Nucleus accumbens (tissue), 56 donors: ENCODE measurements at regions not wholly inside any gene's neighbourhood (a gene's known extent, or its start where the extent isn't known, plus 50 kb on each side); places are given as distances from the start of the nearest gene placed in this dataset.

ENCODE experiments used
- DNase-seq, 56 donors: peaks; one replicate each; lab custom pipeline; 2025; lab: John Stamatoyannopoulos, UW

DNA sequence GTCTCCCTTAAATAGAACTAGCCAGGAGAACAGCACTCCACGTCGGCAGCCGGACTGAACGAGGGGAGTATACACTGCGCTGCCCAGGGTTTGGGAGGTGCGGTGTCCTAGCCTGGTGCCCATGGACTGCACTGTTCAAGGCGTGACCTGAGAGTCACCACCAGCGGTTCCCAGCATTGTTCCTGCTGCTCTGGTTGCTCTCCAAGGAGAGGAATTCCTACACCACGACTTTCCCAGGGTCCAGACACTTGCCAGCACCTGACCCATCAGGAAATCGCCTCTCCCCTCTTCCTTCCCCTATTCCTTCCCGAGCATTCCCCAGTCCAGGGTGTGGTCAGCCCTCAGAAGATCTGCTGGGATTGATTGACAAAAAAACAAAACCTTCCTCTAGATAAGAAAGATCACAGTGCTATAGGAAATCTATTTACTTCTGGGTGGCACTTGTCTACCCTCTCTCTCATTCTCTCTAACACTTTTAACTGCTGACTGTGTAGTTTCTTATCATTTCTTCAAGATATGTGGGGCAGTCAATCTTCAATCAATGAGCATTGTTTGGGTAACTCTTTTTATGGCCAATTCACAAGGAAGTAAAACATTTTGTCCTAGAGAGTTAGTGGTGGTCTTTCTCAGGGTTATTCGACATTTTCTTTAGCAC, 297.8 kb upstream of the ACTBL2 start:
- DNase-seq, result no peak

DNA sequence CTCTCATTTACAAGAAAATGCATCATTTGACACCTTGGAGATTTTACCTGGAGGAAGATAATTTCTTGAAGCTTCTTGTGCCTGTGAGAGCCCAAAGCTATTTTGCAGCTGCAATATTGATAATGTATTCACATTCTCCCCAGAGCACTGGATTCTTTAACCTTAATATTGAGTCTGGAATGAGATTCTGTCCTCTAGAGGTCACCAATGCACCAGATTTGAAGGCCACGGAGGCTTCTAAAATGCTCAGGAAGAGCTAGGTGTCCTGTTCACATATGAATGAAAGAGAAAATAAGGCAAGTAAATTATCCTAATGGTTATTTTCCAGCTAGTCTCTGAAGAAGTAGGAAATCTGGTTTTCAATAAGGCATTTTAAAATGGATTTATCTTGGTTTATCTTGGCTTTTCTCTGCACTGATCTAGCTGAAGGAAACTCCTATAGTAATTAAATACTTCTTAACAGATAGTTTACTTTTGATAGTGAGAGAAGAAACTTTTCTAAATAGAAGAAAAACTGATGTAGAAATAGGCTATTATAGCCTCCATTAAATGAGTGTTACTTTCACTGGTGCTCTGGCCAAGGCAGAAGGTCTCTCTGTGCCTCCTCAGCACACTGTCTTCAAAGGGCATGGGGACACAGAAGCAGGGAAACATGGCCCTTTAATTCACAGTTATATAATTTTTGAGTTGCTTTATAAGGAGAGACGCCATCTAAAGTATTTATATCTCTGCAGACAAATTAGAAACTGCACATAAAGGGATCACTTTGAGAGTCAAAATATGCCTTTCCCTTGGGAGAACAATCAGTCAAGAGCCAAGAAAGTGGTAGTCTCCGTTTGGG, 297.0 kb upstream of the ACTBL2 start:
- DNase-seq, result peak in 28 of 56 donors; percentile 1 to 62 (median 15)

DNA sequence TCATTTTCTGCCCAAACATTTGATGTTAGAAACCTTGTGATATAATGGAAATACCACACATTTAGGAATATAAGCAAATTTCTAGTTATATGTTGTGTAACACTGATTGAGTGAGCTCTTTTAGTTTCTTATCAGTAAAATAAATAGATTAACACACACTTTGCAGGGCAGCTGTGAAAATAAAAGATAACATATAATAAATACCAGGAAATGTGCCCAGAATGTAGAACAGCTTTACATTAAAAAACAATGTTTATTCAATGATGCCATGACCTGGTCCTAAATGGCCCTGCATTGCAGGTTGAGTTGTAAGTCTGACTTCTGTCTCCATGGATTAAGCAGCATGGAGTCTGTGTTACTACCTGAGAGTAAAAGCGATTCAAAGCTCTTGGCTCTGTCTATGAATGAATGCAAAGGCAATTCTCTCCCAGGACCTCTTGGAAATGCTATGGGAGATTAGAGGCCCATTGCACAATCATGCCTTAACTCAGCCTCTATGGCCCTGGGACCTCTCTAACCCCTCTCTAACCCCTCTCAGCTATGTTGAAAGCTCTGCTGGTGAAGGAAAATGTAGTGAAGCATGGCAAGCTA, 296.0 kb upstream of the ACTBL2 start:
- no peak for DNase-seq

DNA sequence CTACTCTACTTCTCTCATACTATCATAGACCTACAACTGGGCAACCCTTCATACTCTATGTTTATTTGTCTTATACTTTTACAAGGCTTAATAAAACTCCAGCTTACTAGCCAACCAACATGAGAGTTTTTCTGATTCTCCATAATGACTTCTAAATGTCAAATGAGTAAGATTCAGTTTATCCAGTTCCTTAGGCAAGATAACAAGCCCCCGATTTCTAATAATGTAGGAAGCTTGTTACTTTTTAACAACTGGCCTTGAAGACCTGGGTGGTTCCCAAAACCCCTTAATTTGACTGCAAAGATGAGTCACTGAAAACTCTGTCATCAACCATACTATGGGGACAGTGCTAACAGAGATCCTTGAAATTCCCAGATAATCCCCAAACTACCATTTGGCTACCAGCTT, 294.6 kb upstream of the ACTBL2 start:
- DNase-seq, result no peak

DNA sequence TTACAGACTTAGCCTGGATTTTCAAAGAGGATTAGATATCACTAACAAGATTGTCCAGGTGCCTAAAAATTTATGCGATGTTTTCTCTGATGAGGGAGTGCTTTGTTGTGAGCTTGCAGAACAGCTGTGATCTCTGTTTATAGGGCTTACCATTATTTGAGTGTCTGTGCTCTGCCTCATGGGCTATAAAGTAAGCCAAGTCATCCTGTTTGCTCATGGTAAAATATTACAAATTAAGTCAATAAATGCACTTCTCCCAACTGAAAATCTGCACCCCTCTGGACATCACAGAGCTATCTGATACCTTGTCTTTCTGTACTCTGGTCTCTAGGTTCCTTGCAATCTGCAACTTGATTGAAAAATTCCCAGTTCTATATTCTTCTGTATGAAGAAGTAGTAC, 293.4 kb upstream of the ACTBL2 start:
- no peak for DNase-seq

DNA sequence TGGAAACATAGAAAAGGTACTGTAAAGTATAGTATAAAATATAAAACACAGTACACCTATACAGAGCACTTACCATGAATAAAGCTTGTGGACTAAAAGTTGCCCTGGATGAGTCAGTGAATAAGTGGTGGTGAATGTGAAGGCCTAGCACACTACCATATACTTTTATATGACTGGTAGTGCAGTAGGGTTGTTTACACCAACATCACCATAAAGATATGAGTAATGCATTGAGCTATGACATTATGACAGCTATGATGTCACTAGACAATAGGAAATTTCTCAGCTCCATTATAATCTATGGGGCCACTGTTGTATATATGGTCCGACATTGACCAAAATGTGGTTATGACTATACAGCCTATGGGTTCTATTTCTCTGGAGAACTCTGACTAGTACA, 291.8 kb upstream of the ACTBL2 start:
- no peak for DNase-seq

DNA sequence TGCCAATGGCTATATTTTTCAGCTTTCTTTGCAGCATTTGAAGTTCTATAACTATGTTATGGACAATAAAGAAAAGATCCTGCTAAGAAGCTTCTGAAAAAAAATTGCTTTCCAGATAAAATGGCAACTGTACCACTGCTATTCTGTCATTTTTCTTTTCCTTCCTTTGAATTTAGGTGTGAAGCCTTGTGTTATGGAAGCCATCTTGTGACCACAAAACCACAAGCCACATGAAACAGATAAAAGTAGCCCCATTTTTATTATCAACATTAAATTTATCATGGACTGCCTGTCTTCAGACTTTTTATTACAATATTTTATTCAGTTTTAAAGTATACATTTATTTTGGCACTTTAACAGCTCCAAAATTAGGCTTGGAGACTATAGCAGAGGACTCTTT, 289.9 kb upstream of the ACTBL2 start:
- no peak for DNase-seq

DNA sequence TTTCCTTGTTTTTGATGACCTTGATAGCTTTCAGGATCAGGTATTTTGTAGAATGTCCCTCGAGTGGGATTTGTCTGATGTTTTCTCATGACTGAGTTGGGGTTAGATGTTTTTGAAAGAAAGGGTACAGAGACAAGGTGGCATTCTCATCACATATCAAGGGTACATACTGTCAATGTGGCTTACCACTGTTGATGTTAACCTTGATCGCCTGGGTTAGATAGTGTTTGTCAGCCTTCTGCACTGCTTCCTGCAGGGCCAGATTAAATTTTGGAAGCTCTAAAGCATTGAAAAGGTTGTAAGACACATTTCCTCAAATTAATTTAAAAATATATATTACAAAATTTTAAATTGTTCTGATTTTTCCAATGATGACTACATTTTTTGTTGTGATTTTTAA, 287.4 kb upstream of the ACTBL2 start:
- no peak for DNase-seq

DNA sequence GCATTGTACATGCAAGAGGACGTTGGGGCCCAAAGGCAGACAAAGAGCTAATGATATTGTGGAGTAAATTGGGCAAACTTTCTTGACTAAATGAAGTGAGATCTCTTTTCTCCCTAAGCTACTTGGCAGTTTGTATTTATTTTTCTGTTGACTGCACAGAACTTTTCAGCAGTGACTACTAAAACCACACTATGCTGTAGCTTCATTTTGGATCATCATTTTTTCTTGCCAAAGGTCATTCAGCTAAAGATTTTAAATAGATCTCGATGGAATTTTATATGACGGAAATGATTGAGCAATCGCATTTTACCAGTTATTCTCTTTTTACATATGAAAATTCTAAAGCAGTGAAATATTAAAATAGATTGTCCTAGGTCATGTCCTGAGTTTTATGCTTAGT, 286.1 kb upstream of the ACTBL2 start:
- no peak for DNase-seq

DNA sequence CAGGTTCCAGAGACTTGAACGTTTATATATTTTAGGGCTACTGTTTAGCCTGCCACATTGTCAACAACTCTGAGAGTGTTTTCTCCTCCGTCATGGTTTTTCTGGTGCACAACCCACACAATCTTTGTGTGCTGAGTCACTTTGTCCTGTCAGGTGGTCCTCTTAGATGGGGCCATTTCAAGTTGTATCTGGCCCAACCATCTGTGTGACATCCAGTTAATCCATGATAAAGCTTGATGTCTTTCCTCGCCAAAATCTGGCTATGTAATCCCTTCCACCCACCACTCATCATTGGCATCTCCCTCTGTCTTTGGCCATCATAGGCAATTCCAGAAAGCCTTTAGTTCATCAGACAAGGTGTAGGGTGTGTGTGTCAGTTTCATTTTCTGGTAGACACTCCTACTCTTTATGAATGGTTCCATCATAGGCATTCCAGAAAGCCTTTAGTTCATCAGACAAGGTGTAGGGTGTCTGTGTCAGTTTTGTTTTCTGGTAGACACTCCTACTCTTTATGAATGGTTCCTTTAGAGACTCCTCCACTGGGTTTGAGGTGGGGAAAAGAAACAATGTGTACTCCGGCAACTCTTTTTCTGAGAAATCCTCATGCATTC, 282.0 kb upstream of the ACTBL2 start:
- DNase-seq, result no peak

DNA sequence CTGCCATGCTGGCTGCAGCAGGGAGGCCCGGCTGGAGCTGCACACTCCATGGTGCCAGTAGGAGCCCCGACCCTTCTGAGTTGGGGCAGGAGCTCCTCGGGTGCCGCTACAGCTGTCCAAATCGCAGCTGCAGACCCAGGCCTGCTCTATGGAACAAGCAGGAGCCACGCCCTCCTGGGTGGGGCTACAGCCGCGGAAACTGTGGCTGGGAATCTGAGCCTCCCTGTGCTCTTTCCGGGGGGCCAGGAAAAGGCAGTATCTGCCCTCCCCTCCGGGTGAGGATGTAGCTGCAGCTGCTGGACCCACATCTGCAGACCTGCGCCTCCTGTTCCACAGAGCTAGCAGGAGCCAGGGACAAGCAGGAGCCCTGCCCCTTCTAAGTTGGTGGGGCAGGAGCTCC, 278.9 kb upstream of the ACTBL2 start:
- DNase-seq, result no peak

DNA sequence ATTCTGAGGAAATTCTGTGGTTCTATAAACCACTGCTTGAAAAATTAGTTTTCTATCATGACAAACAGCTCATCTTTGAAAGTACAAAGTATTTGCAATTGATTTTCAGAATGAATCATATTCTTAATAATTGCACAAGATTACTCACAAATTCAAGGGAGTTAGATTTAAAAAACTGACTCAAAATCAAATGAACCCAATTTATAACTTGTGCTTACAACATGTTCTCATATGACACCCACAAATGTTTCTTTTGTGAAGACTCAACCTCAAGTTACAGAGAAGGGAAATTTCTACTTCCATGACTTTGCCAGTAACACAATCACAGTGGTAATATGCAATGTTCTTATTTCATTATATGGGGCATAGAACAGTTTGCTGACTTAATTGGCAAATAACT, 272.0 kb upstream of the ACTBL2 start:
- DNase-seq, result no peak

DNA sequence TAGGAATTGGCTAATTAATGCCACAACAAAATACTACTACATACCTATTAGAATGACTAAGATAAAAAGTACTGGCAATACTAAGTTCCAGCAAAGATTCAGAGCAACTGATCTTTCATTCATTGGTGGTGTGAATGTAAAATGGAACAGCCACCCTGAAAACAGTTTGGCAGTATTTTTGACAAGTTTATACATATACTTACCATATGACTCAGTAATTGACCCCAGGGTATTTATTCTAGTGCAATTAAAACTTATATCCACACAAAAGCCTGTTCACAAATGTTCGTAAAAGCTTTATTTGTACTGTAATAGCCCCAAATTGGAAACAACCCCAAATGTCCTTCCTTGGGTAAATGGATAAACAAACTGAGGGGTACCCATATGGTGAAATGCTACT, 270.8 kb upstream of the ACTBL2 start:
- DNase-seq, result no peak

DNA sequence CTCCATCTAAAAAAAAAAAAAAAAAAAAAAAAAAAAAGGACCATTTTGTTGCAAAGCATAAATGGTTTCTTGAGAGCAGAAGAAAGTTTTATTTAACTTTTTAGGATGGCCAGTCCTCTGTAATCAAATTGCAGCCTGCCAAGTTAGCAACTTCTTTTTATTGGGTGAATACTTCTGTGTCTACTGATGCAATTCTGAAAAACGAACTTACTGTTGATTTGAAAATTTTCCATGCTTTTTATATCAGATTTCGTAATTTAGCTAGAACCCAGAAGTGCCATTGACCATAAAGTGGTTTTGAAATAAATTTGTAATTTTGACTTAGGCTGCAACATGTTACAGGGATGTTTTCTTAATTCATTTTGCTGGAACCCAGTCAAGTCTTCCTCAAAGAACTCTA, 269.1 kb upstream of the ACTBL2 start:
- no peak for DNase-seq

DNA sequence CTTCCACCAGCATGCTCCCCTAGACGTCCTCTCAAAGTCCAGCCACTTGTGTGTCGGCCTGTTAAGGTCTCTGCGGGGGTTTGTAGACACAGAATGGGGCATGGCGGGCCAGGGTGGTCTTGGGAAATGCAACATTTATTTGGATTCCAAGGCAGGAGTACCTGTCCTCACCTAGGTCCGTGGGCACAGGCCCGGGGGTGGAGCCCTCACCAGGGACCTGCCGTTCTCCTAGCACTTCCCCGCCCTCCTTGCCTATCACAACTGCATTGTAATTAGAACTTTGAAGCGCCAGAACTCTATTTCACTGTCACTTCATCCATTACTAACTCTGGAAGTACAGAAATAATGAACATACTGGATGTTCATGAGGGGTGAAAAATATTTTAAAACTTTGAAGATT, 268.3 kb upstream of the ACTBL2 start:
- no peak for DNase-seq

DNA sequence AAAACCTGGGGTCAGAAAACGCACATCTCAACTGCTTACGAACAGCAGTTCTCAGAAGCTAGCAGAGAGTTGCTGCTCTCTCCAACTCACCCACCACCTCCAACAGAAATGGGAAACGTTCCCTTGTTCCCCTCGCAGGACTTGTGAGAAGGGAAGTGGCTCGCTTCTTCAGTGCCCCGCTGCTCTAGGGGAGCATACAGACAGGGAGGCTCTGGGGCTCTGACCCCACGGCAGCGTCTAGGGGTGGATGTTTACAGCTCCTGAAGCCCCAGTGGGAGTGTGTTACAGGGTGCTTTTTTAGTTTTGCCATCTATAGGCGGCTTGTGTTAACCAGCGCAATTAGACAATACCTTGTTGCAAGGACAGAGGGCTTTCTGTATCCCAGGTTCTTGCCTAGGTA, 267.7 kb upstream of the ACTBL2 start:
- DNase-seq, result no peak

DNA sequence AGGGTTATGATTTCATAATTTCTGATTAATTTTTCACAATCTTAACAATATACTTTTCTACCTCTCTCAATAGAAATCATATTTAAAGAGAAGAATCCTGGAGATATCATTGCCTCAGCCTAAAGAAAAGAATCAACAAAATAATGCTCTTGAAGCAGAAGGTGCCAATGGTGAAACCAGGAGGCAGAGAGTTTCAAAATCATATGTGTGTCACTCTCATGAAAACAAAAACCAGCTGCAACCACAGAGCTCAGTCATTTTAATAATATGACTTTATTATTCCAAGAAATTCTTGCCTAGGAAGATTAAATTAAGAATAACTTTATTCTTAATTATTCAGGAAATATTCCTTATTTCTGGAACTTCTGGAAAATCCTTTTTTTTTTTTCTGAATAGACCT, 266.8 kb upstream of the ACTBL2 start:
- DNase-seq, result no peak

DNA sequence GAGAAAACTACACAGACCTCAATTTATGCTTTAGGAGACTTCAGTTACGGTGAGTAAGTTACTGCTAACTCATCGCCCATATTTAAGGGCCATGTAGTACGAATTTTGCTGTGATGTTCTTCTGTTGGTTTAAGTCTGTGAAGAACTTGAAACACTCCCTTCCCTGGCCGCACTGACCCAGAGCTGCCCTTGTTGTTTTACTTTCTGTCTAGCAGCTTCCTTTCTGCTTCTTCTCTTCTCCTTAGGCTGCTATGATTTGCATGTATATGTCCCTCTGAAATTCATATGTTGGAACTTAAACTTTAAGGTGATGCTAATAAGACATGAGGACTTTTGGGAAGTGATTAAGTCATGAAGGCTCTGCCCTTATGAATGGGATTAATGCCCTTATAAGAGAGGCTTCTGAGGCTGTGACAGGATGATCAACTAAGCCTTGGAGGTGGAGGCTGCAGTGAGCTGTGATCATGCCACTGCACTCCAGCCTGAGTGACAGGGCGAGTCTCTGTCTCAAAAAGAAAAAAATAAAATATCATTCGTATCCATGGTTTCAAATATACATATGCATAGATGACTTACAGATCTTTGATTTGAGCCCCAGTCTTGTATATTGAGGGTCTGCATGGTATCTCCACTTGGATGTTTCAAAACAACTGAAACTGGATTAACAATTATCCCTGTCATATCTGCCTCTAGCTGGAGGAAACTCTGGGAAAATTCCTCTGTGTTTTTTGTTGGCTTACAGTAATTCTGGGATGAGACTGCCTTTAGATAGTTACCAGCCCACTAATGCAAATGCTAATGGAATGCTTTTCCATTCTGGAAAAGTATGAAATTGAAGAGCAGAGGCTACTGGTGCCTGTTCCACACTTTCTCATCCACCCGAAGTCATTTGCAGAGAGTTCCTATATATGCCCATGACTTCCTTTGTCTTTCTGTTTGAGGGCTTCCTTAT, 263.4 kb upstream of the ACTBL2 start:
- no peak for DNase-seq

DNA sequence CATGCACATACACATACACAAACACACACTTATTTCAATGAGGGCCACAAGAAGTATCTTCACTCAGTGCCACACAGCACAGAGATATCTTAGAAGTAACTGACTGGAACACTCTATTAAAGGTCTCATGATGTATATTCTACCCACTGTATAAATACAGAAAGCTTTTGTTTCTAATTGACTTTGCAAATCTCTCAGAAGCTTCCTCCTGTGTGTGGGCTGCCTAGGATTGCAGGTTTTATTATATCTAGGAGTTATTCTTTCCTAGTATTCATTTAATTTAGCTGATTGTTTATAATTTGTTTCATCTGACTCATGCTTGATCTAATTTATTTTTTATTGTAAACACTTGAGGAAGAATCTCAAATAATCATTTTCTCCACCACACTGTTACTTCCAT, 262.4 kb upstream of the ACTBL2 start:
- peak in 1 of 56 donors; percentile 2 for DNase-seq

DNA sequence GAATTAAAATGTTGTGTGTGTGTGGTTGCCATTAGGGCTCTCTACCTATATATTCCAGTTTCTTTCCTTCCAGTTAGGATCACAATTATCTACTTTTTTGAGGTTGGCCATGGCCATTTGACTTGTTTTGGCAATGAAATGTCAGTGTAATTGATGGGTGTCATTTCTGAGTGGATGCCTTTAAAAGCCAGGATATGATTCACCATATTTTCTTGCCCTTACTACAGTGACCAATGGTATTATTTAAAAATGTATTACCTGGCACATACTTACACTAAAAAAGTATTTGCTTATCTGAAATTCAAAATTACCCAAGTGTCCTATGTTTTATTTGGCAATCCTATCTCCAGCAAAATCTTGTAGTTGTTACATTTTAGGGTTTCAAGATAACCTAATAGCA, 258.7 kb upstream of the ACTBL2 start:
- DNase-seq, result no peak
